ENCODE measurements at regions not wholly inside any gene's neighbourhood (a gene's known extent, or its start where the extent isn't known, plus 50 kb on each side); places are given as distances from the start of the nearest gene placed in this dataset.

- no peaks in the 10 kb centered on the region for H3K36me3 ChIP-seq (ENCODE audit: control insufficient read depth in 2 of 4, insufficient read depth in 4 of 4, low read length in 3 of 4)
- H3K79me2 ChIP-seq (ENCODE audit: control insufficient read depth in 1 of 2, insufficient read depth in 2 of 2, low read length in 2 of 2) = no peaks in the 10 kb centered on the region
- ChIA-PET POLR2A (ENCODE audit: partially characterized antibody) (interaction anchor here (0.7 kb wide), 1 partner anchor 44 kb away, joined by 3 read pairs; no protein-coding TSS in a partner anchor), CTCF (ENCODE audit: partially characterized antibody) (interaction anchor here (1.0 to 1.7 kb wide), 3 partner anchors 14 to 30 kb away, joined by 3 to 9 read pairs (median 3); no protein-coding TSS in a partner anchor)
- 89% methylated on average over 7 of the region's 7 CpGs; no CpG with 5 or more reads in 1 of the 2 experiments for WGBS, 2 experiments (ENCODE audit: extremely low coverage in 1 of 2, insufficient coverage in 1 of 2, insufficient read length in 1 of 2, insufficient replicate concordance in 2 of 2, low coverage in 1 of 2, low lambda C conversion rate in 2 of 2, missing lambda C conversion rate in 1 of 2)
- peaks cover 6% of the 10 kb centered on the region in 2 experiments; a peak in 3 of 4 replicates for H3K9me3 ChIP-seq (ENCODE audit: insufficient read depth in 2 of 2, low read depth in 1 of 2, low read length in 1 of 2)
- no peak overlapping the region for H2BK15ac ChIP-seq (ENCODE audit: low read length)
- no peak overlapping the region for H3K4ac ChIP-seq (replicated peaks; ENCODE audit: insufficient read length, low read depth, low read length)
- H3K23ac ChIP-seq (ENCODE audit: insufficient read length) = no peak overlapping the region
- H2AK5ac ChIP-seq (ENCODE audit: low read depth, low read length) = no peak overlapping the region
- no peak overlapping the region for H3K14ac ChIP-seq (ENCODE audit: insufficient read length)
- no peak overlapping the region for H4K8ac ChIP-seq (ENCODE audit: extremely low read depth, insufficient read depth, low read length)
- DNase-seq (ENCODE audit: low read depth in 1 of 2, low spot score in 2 of 2) (no peak), FAIRE-seq (no peak)
- H3K4me2 ChIP-seq (ENCODE audit: insufficient read depth in 1 of 2, low read depth in 2 of 2, low read length in 2 of 2) = no peak overlapping the region
- H3K4me3 ChIP-seq (ENCODE audit: extremely low read depth in 1 of 4, insufficient read depth in 2 of 4, low read depth in 3 of 4, low read length in 4 of 4) = no peak overlapping the region
- no peak overlapping the region for H2BK120ac ChIP-seq (replicated peaks; ENCODE audit: low read depth, low read length)
- no peaks in the 10 kb centered on the region for H4K20me1 ChIP-seq (replicated peaks in 1 of 2; ENCODE audit: control insufficient read depth in 1 of 2, insufficient read depth in 2 of 2, low read length in 2 of 2)
- no peaks in the 10 kb centered on the region for H3K23me2 ChIP-seq (ENCODE audit: low read depth, low read length)
- no peak overlapping the region for H3K27ac ChIP-seq (ENCODE audit: low read depth, low read length)
- no peak overlapping the region for H3K18ac ChIP-seq (ENCODE audit: extremely low read depth, low read length)
- H3K27me3 ChIP-seq (replicated peaks in 1 of 4; ENCODE audit: control insufficient read depth in 3 of 4, extremely low read depth in 1 of 4, insufficient read depth in 3 of 4, low read length in 3 of 4) = no peaks in the 10 kb centered on the region
- no peak overlapping the region for H3K9ac ChIP-seq (replicated peaks in 1 of 4; ENCODE audit: extremely low read depth in 1 of 4, low read depth in 3 of 4, low read length in 3 of 4)
- TF ChIP-seq GTF2F1 (IDR thresholded peaks at IDR 0.05; ENCODE audit: borderline replicate concordance, low read depth, low read length) (no peak), SIX5 (IDR thresholded peaks at IDR 0.05; ENCODE audit: low read depth, low read length) (peak; percentile 30), YY1 (IDR thresholded peaks at IDR 0.05; ENCODE audit: low read depth, low read length) (0 out of 2 replicates have a peak, but pooled peaks have one; percentile 31), BACH1 (IDR thresholded peaks at IDR 0.05; ENCODE audit: low read length) (no peak), POU5F1 (IDR thresholded peaks at IDR 0.05; ENCODE audit: low read depth, low read length) (no peak), KDM5A (IDR thresholded peaks at IDR 0.05; ENCODE audit: low read length) (no peak)
- TF ChIP-seq, protein P1, sequence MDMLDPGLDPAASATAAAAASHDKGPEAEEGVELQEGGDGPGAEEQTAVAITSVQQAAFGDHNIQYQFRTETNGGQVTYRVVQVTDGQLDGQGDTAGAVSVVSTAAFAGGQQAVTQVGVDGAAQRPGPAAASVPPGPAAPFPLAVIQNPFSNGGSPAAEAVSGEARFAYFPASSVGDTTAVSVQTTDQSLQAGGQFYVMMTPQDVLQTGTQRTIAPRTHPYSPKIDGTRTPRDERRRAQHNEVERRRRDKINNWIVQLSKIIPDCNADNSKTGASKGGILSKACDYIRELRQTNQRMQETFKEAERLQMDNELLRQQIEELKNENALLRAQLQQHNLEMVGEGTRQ (IDR thresholded peaks at IDR 0.05; ENCODE audit: low read length) = peak; percentile 77
- no peak overlapping the region for H4K91ac ChIP-seq (replicated peaks; ENCODE audit: insufficient read length, low read length)
- H3K4me1 ChIP-seq (replicated peaks in 1 of 4; ENCODE audit: control insufficient read depth in 3 of 4, insufficient read depth in 4 of 4, low read length in 3 of 4) = no peaks in the 10 kb centered on the region
- H2BK20ac ChIP-seq (ENCODE audit: low read length) = no peak overlapping the region
- no peak overlapping the region for H2AFZ ChIP-seq (ENCODE audit: low read length)
- H2BK12ac ChIP-seq (ENCODE audit: low read depth, low read length) = no peak overlapping the region
- H3K79me1 ChIP-seq (ENCODE audit: low read depth, low read length) = no peaks in the 10 kb centered on the region
- H3K56ac ChIP-seq (replicated peaks; ENCODE audit: insufficient read length, low read depth, low read length) = no peak overlapping the region
- no peak overlapping the region for H4K5ac ChIP-seq (ENCODE audit: insufficient read length, low read depth, low read length)
- no peak overlapping the region for H2BK5ac ChIP-seq (ENCODE audit: low read depth, low read length)
These were observed 91.8 kb upstream of the PWP1 start for GRCh38 chr12:107593713-107594381.

All from H1 (cell line).